ENCODE measurements at regions not wholly inside any gene's neighbourhood (a gene's known extent, or its start where the extent isn't known, plus 50 kb on each side); places are given as distances from the start of the nearest gene placed in this dataset.

- DNase-seq (ENCODE audit: low read depth, low spot score): no peak
These were observed 166.7 kb downstream of the PTPN20 start for GRCh38 chr10:47077941-47078340.

GRCh38 chr10:47078393-47079203, 167.4 kb downstream of the PTPN20 start:
- DNase-seq (ENCODE audit: low read depth, low spot score): no peak

GRCh38 chr10:47079204-47079580, 168.0 kb downstream of the PTPN20 start:
- no peak for DNase-seq (ENCODE audit: low read depth, low spot score)

- no peak for DNase-seq (ENCODE audit: low read depth, low spot score)
These were observed 170.0 kb downstream of the PTPN20 start for GRCh38 chr10:47081264-47081663.

- DNase-seq (ENCODE audit: low read depth, low spot score): no peak
These were observed 171.0 kb downstream of the PTPN20 start for GRCh38 chr10:47082055-47082784.

- no peak for DNase-seq (ENCODE audit: low read depth, low spot score)
These were observed 176.4 kb downstream of the PTPN20 start for GRCh38 chr10:47087667-47088066.

GRCh38 chr10:47088656-47089354, 177.6 kb downstream of the PTPN20 start:
- DNase-seq (ENCODE audit: low read depth, low spot score): no peak

- DNase-seq (ENCODE audit: low read depth, low spot score): no peak
These were observed 178.8 kb downstream of the PTPN20 start for GRCh38 chr10:47090042-47090441.

- DNase-seq (ENCODE audit: low read depth, low spot score): no peak
These were observed 179.7 kb downstream of the PTPN20 start for GRCh38 chr10:47090903-47091302.

GRCh38 chr10:47091421-47091820, 180.2 kb downstream of the PTPN20 start:
- no peak for DNase-seq (ENCODE audit: low read depth, low spot score)

- DNase-seq (ENCODE audit: low read depth, low spot score): no peak
These were observed 181.1 kb downstream of the PTPN20 start for GRCh38 chr10:47092376-47092775.

- no peak for DNase-seq (ENCODE audit: low read depth, low spot score)
These were observed 181.6 kb downstream of the PTPN20 start for GRCh38 chr10:47092831-47093230.

- no peak for DNase-seq (ENCODE audit: low read depth, low spot score)
These were observed 182.9 kb downstream of the PTPN20 start for GRCh38 chr10:47094126-47094525.

- DNase-seq (ENCODE audit: low read depth, low spot score): no peak
These were observed 183.4 kb downstream of the PTPN20 start for GRCh38 chr10:47094636-47095035.

GRCh38 chr10:47095211-47095610, 184.0 kb downstream of the PTPN20 start:
- no peak for DNase-seq (ENCODE audit: low read depth, low spot score)

- DNase-seq (ENCODE audit: low read depth, low spot score): no peak
These were observed 184.8 kb downstream of the PTPN20 start for GRCh38 chr10:47095848-47096612.

GRCh38 chr10:47098238-47098637, 187.0 kb downstream of the PTPN20 start:
- DNase-seq (ENCODE audit: low read depth, low spot score): no peak

GRCh38 chr10:47098964-47099363, 187.7 kb downstream of the PTPN20 start:
- no peak for DNase-seq (ENCODE audit: low read depth, low spot score)

GRCh38 chr10:47099474-47099873, 188.2 kb downstream of the PTPN20 start:
- no peak for DNase-seq (ENCODE audit: low read depth, low spot score)

GRCh38 chr10:47101196-47101595, 190.0 kb downstream of the PTPN20 start:
- DNase-seq (ENCODE audit: low read depth, low spot score): no peak

- no peak for DNase-seq (ENCODE audit: low read depth, low spot score)
These were observed 190.6 kb downstream of the PTPN20 start for GRCh38 chr10:47101807-47102206.

- no peak for DNase-seq (ENCODE audit: low read depth, low spot score)
These were observed 192.9 kb downstream of the PTPN20 start for GRCh38 chr10:47104151-47104605.

Data from smooth muscle cell of the brain vasculature (primary cell).